ENCODE measurements at regions not wholly inside any gene's neighbourhood (a gene's known extent, or its start where the extent isn't known, plus 50 kb on each side); places are given as distances from the start of the nearest gene placed in this dataset.

GRCh38 chr1:4973341-4973740 lies 318.9 kb downstream of the AJAP1 start:
- DNase-seq, result no peak

DNA sequence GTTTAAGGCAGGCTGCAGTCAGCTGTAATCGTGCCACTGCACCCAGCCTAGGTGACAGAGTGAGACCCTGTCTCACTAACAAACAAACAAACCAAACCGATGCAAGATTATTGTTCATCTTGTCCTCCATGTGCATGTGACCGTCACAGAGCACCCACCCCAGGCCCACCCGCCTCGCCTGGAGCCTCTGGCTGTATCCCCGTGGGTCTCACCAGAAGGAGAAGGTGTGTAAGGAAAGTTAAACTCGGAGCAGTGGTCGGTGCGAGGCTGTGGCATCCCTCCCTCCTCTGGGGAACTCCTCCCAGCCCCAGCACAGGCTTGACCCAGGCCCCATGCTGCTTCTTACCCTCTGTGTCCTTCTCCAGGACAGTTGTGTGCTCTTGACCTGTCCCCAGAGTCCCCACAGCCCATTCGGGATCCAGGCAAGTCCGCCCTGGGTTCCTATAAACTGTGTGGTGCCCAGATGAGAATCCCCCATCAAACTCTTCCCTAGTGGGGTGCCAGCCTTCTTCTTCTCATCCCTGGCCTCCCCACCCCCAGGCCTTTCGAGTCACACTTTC lies 318.4 kb downstream of the AJAP1 start:
- no peak for DNase-seq

GRCh38 chr1:4971666-4972065 lies 317.3 kb downstream of the AJAP1 start:
- DNase-seq, result no peak

DNA sequence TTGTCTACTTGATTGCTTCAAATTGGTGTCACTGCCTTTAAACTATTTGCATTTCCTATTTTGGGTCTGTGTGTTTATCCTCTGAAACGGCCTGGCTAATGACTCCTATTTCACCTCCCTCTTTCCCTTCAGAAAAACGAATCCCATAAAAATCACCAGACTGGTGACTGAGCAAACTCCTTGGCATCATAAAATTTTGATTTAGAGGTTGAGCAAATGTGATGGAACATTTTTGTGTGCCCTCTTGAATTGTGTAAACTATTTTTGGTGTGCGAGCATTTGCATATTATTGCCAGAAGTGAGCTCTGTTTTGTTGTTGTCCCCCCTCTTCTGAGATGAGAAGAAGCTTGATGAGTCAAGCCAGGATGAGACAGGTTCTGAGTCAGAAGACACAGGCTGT lies 316.1 kb downstream of the AJAP1 start:
- DNase-seq, result no peak

GRCh38 chr1:4969556-4970129 lies 315.2 kb downstream of the AJAP1 start:
- no peak for DNase-seq

GRCh38 chr1:4965346-4966075 lies 311.1 kb downstream of the AJAP1 start:
- DNase-seq, result no peak

DNA sequence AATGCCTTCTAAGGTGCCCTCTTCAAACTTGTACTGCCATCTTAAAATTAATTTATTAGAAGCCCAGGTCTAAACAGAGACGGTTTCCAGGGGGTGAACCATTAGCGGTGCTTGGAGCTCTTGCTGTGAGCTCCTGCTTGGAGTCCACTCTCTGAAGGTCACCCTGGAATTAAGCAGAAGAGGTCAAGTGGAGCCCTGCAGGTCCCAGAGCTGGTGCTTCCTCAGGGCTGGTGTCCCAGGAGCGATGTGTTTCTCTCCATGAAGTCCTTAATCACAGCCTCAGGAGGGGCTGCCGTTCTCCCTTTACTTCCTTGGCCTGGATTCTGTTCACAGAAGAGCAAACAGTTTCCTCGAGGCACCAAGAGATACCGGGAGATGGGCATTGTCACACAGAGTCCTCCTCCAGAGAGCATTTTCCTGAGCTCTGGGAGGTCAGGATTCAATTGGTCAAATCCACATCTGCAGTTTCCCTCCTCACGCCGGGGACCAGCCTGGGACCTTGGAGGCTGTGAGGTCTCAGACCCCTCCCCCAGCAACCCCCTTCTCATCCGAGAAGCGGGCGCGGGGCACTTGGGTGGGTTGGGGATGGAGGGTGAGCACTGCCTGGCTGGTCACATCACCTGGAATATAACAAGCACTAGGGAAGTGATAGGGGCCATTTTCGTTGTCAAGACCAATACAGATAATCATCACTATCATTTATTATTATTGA lies 310.4 kb downstream of the AJAP1 start:
- no peak for DNase-seq

GRCh38 chr1:4963251-4963650 lies 308.8 kb downstream of the AJAP1 start:
- no peak for DNase-seq

DNA sequence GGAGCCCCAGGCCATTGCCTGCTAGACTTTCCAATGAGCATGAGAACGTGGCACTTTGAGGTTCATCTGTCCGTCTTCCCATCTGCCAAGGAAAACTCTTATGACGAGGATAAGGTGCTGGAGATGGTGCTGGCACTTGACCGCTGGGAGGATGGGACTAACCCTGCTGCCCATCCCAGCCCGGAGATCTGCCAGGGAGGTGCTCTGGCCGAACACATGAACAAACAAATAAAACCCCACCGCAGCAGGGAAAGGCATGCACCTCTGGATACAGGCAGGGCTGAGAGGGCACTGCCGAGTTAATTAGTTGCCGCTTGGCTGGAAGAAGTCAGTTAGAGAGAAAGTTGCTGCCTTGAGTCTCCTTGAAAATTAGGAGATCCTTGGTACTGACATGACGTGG lies 308.4 kb downstream of the AJAP1 start:
- DNase-seq, result no peak

DNA sequence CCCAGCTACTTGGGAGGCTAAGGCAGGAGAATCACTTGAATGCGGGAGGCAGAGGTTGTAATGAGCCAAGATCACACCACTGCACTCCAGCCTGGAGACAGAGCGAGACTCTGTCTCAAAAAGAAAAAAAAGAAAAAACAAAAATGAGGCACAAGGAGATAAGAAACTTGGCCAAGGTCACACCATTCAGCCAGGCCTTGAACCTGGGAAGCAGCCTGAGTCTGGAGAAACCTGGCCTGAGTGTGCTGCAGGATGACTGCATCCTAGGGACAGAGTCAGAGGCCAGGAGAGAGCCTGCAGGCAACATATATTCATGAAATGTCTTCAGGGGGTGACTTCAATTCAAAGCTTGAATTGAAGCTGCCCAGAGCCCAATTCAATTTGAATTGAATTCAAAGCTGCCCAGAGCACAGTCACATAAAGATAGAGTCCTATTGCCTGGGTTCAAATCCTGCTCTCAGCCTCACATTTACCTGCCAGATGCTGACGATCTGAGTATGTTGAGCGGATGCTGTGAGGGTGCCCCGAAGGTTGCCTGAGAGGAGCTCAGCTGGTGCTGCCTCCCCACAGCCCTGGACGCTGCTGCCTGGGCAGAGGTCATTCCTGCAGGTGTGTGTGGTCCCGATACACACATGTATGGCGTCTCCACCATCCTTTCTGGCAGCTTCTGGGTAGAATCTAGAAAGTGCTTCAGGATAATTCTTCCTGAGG lies 307.7 kb downstream of the AJAP1 start:
- no peak for DNase-seq

DNA sequence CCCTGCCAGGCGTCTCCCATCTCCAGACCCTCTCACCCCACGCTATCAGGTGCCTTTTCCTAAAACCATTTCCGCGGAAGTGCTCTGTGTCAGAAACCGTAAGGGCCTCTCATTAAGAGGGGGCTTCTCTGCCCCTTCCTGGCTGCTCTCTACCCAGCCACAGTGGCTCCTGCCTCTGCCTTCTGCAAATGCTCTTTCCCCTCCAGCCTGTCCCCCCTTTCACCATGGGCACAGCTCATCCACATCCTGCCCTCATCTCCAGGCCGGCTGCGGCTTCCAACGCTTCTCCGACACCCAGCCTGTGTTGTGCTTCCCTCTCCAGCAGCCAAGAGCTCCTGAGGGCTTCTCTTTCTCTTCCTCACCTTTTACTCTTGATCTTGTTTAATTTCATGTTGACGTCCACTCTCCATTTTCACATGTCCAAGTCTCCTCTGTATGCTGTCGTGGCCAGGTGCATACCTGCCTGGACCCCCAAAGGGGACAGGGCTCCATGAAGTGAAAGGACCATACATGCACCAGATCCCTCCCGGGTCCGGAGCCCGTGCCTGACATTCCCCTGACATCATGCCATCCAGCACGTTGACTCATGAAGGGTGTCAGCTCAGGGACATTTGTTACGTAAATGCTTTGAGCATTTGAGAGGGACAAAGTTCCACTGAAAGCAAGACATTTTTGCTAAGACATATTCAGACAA lies 306.5 kb downstream of the AJAP1 start:
- no peak for DNase-seq

- no peak for DNase-seq
Observed at GRCh38 chr1:4960336-4960735, 305.9 kb downstream of the AJAP1 start.

GRCh38 chr1:4959216-4959615 lies 304.8 kb downstream of the AJAP1 start:
- DNase-seq, result no peak

- DNase-seq, result no peak
Observed at GRCh38 chr1:4957027-4957426, 302.6 kb downstream of the AJAP1 start.

DNA sequence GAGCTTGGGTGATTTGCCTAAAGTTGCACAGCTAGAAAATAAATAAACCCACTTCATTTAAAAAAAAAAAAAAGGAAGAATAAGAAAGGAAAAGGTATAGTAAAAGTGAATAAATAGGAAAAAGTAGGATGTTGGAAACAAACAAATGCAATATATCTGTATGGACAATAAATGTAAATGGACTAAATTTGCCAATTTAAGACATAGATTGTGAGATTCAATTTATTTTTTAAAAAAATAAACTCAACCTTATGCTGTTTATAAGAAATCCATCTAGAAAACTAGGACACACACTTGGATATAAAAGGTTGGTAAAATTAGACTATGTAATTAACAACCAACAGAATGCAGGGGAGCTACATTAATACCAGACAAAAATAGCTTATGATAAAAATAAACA lies 300.0 kb downstream of the AJAP1 start:
- DNase-seq, result no peak

GRCh38 chr1:4951601-4952000 lies 297.2 kb downstream of the AJAP1 start:
- no peak for DNase-seq

DNA sequence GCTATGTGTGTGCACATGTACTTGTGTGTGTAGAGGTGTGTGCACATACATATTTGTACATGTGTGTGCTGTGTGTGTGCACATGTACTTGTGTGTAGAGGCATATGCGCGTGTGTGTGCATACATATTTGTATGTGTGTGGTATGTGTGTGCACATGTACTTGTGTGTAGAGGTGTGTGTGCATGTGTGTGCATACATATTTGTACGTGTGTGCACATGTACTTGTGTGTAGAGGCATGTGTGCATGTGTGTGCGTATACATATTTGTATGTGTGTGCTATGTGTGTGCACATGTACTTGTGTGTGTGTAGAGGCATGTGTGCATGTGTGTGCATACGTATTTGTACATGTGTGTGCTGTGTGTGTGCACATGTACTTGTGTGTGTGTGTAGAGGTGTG lies 291.9 kb downstream of the AJAP1 start:
- DNase-seq, result no peak

DNA sequence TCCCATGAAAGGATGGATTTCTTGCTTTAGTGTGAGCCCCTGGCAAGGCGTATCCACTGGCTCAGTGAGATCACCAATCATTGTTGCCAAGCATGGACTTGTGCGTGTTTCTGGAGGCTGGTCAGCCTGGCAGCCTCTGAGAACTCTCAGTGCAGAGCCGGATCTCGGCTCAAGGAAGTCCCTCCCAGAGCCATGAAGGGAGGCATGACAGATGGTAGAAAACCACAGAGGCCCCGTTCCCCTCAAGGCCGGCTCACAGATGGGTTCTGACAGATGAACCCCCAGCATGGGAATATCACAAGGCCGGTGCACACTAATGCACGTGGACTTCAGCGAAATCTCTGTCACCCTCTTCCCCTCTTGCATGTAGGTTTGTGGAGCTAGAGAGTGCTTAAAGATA lies 290.5 kb downstream of the AJAP1 start:
- no peak for DNase-seq

GRCh38 chr1:4944072-4944471 lies 289.7 kb downstream of the AJAP1 start:
- DNase-seq, result no peak

- DNase-seq, result no peak
Observed at GRCh38 chr1:4939266-4939665, 284.9 kb downstream of the AJAP1 start.

DNA sequence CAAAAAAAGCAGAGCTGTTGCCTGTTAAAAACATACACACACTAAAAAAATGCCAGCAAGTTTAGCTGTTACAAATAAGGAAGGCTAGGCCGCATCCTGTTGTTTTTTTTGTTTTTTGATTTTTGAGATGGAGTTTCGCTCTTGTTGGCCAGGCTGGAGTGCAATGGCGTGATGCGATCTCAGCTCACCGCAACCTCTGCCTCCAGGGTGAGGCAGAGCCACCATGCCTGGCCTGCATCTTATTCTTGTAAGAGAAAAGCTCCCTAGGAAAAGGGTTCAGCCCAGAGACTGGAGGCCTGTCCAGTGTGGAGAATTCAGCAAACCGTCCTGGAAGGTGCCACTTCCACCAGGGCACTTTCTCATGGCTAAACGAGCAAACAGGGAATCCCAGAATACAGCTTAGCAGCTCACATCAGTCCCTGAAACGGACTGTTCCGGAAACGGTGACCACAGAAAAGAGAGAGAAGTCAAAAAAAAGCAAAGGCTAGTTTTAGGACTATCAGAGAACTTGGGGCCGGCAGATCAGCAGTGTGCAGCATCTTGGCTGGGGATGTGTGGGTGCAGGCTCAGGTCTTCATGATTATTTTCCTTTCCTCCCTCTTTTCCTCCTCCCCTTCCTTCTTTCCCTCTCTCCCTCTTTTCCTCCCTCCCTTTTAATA lies 283.6 kb downstream of the AJAP1 start:
- DNase-seq, result no peak

DNA sequence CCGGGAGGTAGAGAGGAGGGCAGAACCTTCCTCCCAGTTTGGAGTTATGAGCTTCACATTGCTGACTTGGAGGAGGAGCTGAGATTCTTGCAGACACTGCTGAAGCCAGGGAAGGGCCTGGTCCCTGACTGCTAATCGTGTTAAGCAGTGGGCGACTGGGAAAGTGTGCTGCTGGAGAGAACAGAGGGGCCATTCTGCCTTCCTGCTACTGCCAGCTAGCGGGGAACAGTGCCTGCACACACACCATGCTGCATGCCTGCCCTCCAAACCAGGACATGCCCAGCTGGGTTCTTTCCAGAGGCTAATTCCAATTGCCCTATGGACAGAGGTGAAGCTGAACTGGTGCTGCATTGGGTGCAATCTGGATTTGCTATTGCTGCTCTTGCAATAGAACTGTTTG lies 281.4 kb downstream of the AJAP1 start:
- DNase-seq, result no peak

All from NCI-H510A treated with DMSO at 0.1 percent for 48 hours (cell line).